Mesenchymal stem cell (in vitro differentiated cells and primary cell): ENCODE measurements at regions not wholly inside any gene's neighbourhood (a gene's known extent, or its start where the extent isn't known, plus 50 kb on each side); places are given as distances from the start of the nearest gene placed in this dataset.

ENCODE experiments used
- DNase-seq: peaks from one replicate; pipeline ENCODE4 v3.0.0-alpha.2; 2013
- H2AFZ ChIP-seq: one replicate; pipeline ENCODE4 v1.6.1; 2013; ENCODE audit warnings: low read depth, mild to moderate bottlenecking, control low read depth, inconsistent platforms, low read length, moderate library complexity
- H2AK5ac ChIP-seq: 2 replicates; pipeline ENCODE4 v1.6.1; 2013; ENCODE audit warnings: low read length, moderate library complexity, mild to moderate bottlenecking, inconsistent platforms; ENCODE audit not compliant: severe bottlenecking
- H2BK120ac ChIP-seq: one replicate; pipeline ENCODE4 v1.6.1; 2013; ENCODE audit warnings: low read depth, mild to moderate bottlenecking, inconsistent platforms, low read length, moderate library complexity
- H2BK12ac ChIP-seq, 2 experiments: one replicate each; pipeline ENCODE4 v1.6.1; 2013; ENCODE audit warnings: inconsistent platforms in 2 of 2, low read length in 2 of 2, mild to moderate bottlenecking in 2 of 2, moderate library complexity in 2 of 2, control low read depth in 1 of 2
- H2BK15ac ChIP-seq: one replicate; pipeline ENCODE4 v1.6.1; 2013; ENCODE audit warnings: mild to moderate bottlenecking, low read depth, inconsistent platforms; ENCODE audit not compliant: poor library complexity, severe bottlenecking
- H2BK5ac ChIP-seq: 2 replicates; pipeline ENCODE4 v1.6.1; 2013; ENCODE audit warnings: low read depth, mild to moderate bottlenecking, low read length, control low read depth, inconsistent platforms; ENCODE audit not compliant: poor library complexity, severe bottlenecking
- H3K14ac ChIP-seq, 2 experiments: one replicate each; pipeline ENCODE4 v1.6.1; 2013; ENCODE audit warnings: inconsistent platforms in 2 of 2, low read length in 2 of 2, control low read depth in 1 of 2, mild to moderate bottlenecking in 1 of 2, moderate library complexity in 1 of 2
- H3K18ac ChIP-seq, 2 experiments: one replicate each; pipeline ENCODE4 v1.6.1; 2013; ENCODE audit warnings: inconsistent platforms in 2 of 2, low read length in 2 of 2, control low read depth in 1 of 2, low read depth in 1 of 2, mild to moderate bottlenecking in 1 of 2
- H3K23ac ChIP-seq, 2 experiments: one replicate each; pipeline ENCODE4 v1.6.1; 2013; ENCODE audit warnings: inconsistent platforms in 2 of 2, low read length in 2 of 2, mild to moderate bottlenecking in 2 of 2, moderate library complexity in 2 of 2, control low read depth in 1 of 2
- H3K27ac ChIP-seq: 2 replicates; pipeline ENCODE4 v1.5.1; 2013; ENCODE audit warnings: mild to moderate bottlenecking, moderate library complexity, low read length, control low read depth, inconsistent platforms; ENCODE audit not compliant: poor library complexity, severe bottlenecking
- H3K27me3 ChIP-seq, 2 experiments: 2 replicates each; pipeline versions ENCODE4 v1.6.1 to v1.7.0; 2013; ENCODE audit warnings: low read length in 2 of 2, mild to moderate bottlenecking in 2 of 2, moderate library complexity in 2 of 2, control low read depth in 1 of 2, inconsistent platforms in 1 of 2; ENCODE audit not compliant: control insufficient read depth in 1 of 2, insufficient read depth in 1 of 2
- H3K36me3 ChIP-seq, 2 experiments: 2 replicates each; pipeline versions ENCODE4 v1.6.1 to v1.7.0; 2013; ENCODE audit warnings: low read length in 2 of 2, control low read depth in 1 of 2, inconsistent platforms in 1 of 2, low read depth in 1 of 2, mild to moderate bottlenecking in 1 of 2; ENCODE audit not compliant: insufficient read depth in 2 of 2, control insufficient read depth in 1 of 2
- H3K4ac ChIP-seq, 2 experiments: one replicate each; pipeline ENCODE4 v1.6.1; 2013; ENCODE audit warnings: inconsistent platforms in 2 of 2, low read length in 2 of 2, mild to moderate bottlenecking in 2 of 2, moderate library complexity in 2 of 2, control low read depth in 1 of 2, low read depth in 1 of 2
- H3K4me1 ChIP-seq: 2 replicates; pipeline ENCODE4 v1.6.1; 2013; ENCODE audit warnings: low read depth, low read length, control low read depth; ENCODE audit not compliant: control insufficient read depth, insufficient read depth
- H3K4me2 ChIP-seq: 2 replicates; pipeline ENCODE4 v1.6.1; 2013; ENCODE audit warnings: low read length, mild to moderate bottlenecking, inconsistent platforms; ENCODE audit not compliant: poor library complexity, severe bottlenecking
- H3K4me3 ChIP-seq, 2 experiments: 2 replicates each; pipeline versions ENCODE4 v1.5.1 to v1.7.0; 2013; ENCODE audit warnings: low read length in 2 of 2, mild to moderate bottlenecking in 2 of 2, control low read depth in 1 of 2, low read depth in 1 of 2; ENCODE audit not compliant: insufficient read depth in 1 of 2
- H3K79me1 ChIP-seq: replicated peaks from 2 replicates; pipeline ENCODE4 v1.6.1; 2013; ENCODE audit warnings: mild to moderate bottlenecking, control low read depth, low read length, inconsistent platforms; ENCODE audit not compliant: poor library complexity, severe bottlenecking
- H3K9ac ChIP-seq: 2 replicates; pipeline ENCODE4 v1.7.0; 2013; ENCODE audit warnings: mild to moderate bottlenecking, low read length, moderate library complexity
- H3K9me3 ChIP-seq: 2 replicates; pipeline ENCODE4 v1.7.0; 2013; ENCODE audit warnings: mild to moderate bottlenecking, low read length; ENCODE audit not compliant: control insufficient read depth
- H4K8ac ChIP-seq: one replicate; pipeline ENCODE4 v1.6.1; 2013; ENCODE audit warnings: inconsistent platforms, mild to moderate bottlenecking, low read length, moderate library complexity
- H4K91ac ChIP-seq: one replicate; pipeline ENCODE4 v1.6.1; 2013; ENCODE audit warnings: mild to moderate bottlenecking, low read length, inconsistent platforms
- WGBS: methylation state at CpG from one replicate; pipeline ENCODE4 v1.1.7; 2013; ENCODE audit warnings: mixed read lengths; 5-methylcytosine and 5-hydroxymethylcytosine counted together

DNA sequence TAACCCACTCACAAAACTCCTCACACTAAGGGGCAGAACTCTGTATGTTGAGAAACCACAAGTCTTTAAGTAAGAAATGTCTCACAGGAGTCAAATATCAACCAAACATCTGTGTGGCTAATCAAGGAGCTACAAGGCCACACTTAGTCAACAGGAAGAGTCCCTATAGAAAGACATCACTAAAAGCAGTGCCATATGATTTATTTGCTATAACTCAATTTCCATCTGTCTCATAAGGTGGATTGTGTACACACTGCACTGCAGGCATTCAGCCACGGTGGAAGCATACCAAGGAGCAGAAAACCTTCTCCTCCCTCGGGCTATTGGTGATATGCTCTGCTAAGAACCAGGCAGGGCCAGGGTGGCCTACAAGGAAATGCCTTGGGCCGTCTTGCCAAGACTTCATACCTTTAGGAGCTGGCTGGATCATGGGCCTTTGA lies 197.6 kb upstream of the CFAP20DC start:
- H3K4me3 ChIP-seq: no peak overlapping the region
- H3K27ac ChIP-seq: no peak overlapping the region
- H3K36me3 ChIP-seq: no peaks in the 10 kb centered on the region
- H4K8ac ChIP-seq: peak overlapping the region; percentile 22
- no peak overlapping the region for H3K9ac ChIP-seq
- H3K9me3 ChIP-seq: no peaks in the 10 kb centered on the region
- 65% methylated on average over 3 of the region's 3 CpGs for WGBS
- peak overlapping the region; percentile 49 to 71 for H2BK12ac ChIP-seq
- peaks cover 4% of the 10 kb centered on the region for H3K4me1 ChIP-seq
- peak overlapping the region; percentile 40 for H4K91ac ChIP-seq
- no peak overlapping the region for H3K23ac ChIP-seq
- DNase-seq: peak; percentile 44
- H2AFZ ChIP-seq: no peak overlapping the region
- peaks cover 0 to 8% of the 10 kb centered on the region in 2 experiments for H3K27me3 ChIP-seq
- no peak overlapping the region for H2BK5ac ChIP-seq
- H3K18ac ChIP-seq: peak overlapping the region in 1 of 2 experiments; percentile 16
- H2BK15ac ChIP-seq: no peak overlapping the region
- H3K14ac ChIP-seq: no peak overlapping the region
- H3K4me2 ChIP-seq: no peak overlapping the region
- peak overlapping the region in 1 of 2 experiments; percentile 9 for H3K4ac ChIP-seq
- no peaks in the 10 kb centered on the region for H3K79me1 ChIP-seq
- no peak overlapping the region for H2BK120ac ChIP-seq
- peak overlapping the region; percentile 53 for H2AK5ac ChIP-seq

GRCh38 chr3:59246719-59247401 lies 197.0 kb upstream of the CFAP20DC start:
- Histone ChIP-seq H3K36me3 (no peaks in the 10 kb centered on the region), H3K23ac (no peak overlapping the region), H2BK120ac (no peak overlapping the region), H2AK5ac (no peak overlapping the region), H3K27me3 (peaks cover 0 to 7% of the 10 kb centered on the region in 2 experiments), H3K79me1 (no peaks in the 10 kb centered on the region), H3K27ac (no peak overlapping the region), H3K4ac (no peak overlapping the region), H3K18ac (no peak overlapping the region), H3K9me3 (no peaks in the 10 kb centered on the region), H3K9ac (no peak overlapping the region), H4K91ac (no peak overlapping the region), H3K4me2 (no peak overlapping the region), H3K4me1 (peaks cover 4% of the 10 kb centered on the region), H3K4me3 (no peak overlapping the region), H2BK15ac (no peak overlapping the region), H2BK5ac (no peak overlapping the region), H4K8ac (no peak overlapping the region), H2AFZ (no peak overlapping the region), H2BK12ac (no peak overlapping the region), H3K14ac (no peak overlapping the region)
- WGBS: 97% methylated on average over 3 of the region's 3 CpGs
- DNase-seq: no peak

GRCh38 chr3:59245859-59246501 lies 196.2 kb upstream of the CFAP20DC start:
- Histone ChIP-seq H2BK5ac (no peak overlapping the region), H2BK12ac (no peak overlapping the region), H3K4me1 (peaks cover 4% of the 10 kb centered on the region), H2BK120ac (no peak overlapping the region), H3K23ac (no peak overlapping the region), H3K27ac (peak overlapping the region; percentile 64), H4K8ac (no peak overlapping the region), H3K9me3 (no peaks in the 10 kb centered on the region), H3K4me2 (peak overlapping the region; percentile 22), H3K79me1 (no peaks in the 10 kb centered on the region), H3K4ac (no peak overlapping the region), H2AK5ac (no peak overlapping the region), H2AFZ (no peak overlapping the region), H2BK15ac (no peak overlapping the region), H3K27me3 (no peaks in the 10 kb centered on the region), H3K14ac (no peak overlapping the region), H3K36me3 (no peaks in the 10 kb centered on the region), H4K91ac (no peak overlapping the region), H3K9ac (no peak overlapping the region), H3K18ac (peak overlapping the region in 1 of 2 experiments; percentile 22), H3K4me3 (no peak overlapping the region)
- peak; percentile 93 for DNase-seq
- 17% methylated on average over 8 of the region's 8 CpGs for WGBS

DNA sequence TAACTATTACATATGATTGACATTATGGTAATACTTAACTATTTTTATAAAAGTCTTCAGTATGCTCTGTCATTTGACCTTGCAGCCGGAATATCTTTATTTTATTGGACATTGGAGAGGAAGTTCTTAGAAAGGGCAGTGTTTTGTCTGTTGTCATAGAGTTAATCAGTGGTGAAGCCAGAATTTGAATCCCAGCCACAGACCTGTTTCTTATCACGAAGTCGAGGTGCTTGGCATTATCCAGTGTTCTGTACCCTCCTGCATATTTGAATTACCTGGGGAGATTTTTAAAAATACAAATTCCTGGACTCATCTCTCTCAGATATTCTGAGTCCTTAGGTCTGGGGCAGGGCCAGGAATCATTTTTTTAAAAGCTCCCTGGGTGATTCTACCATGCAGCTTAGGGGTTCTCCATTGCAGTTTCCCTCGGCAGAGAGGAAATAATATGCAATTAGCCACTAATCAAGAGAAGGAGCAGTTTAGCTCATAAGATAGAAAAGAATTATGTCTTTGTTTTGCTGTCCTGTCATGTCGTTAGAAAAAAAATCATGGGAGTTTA lies 195.6 kb upstream of the CFAP20DC start:
- no peak overlapping the region for H2BK15ac ChIP-seq
- H3K4me2 ChIP-seq: no peak overlapping the region
- H3K27me3 ChIP-seq: no peaks in the 10 kb centered on the region
- no peak overlapping the region for H4K91ac ChIP-seq
- WGBS: 26% methylated on average over 5 of the region's 5 CpGs
- peaks cover 4% of the 10 kb centered on the region for H3K4me1 ChIP-seq
- H2BK120ac ChIP-seq: no peak overlapping the region
- no peaks in the 10 kb centered on the region for H3K36me3 ChIP-seq
- no peak overlapping the region for H2AFZ ChIP-seq
- no peak overlapping the region for H2AK5ac ChIP-seq
- no peaks in the 10 kb centered on the region for H3K79me1 ChIP-seq
- H3K9ac ChIP-seq: no peak overlapping the region
- H3K23ac ChIP-seq: no peak overlapping the region
- no peak overlapping the region for H3K4ac ChIP-seq
- no peak overlapping the region for H3K18ac ChIP-seq
- H2BK12ac ChIP-seq: no peak overlapping the region
- no peak overlapping the region for H3K4me3 ChIP-seq
- H4K8ac ChIP-seq: no peak overlapping the region
- DNase-seq: peak; percentile 70
- no peaks in the 10 kb centered on the region for H3K9me3 ChIP-seq
- H3K27ac ChIP-seq: peak overlapping the region; percentile 77
- H2BK5ac ChIP-seq: no peak overlapping the region
- no peak overlapping the region for H3K14ac ChIP-seq
